ENCODE measurements at regions not wholly inside any gene's neighbourhood (a gene's known extent, or its start where the extent isn't known, plus 50 kb on each side); places are given as distances from the start of the nearest gene placed in this dataset.

DNA sequence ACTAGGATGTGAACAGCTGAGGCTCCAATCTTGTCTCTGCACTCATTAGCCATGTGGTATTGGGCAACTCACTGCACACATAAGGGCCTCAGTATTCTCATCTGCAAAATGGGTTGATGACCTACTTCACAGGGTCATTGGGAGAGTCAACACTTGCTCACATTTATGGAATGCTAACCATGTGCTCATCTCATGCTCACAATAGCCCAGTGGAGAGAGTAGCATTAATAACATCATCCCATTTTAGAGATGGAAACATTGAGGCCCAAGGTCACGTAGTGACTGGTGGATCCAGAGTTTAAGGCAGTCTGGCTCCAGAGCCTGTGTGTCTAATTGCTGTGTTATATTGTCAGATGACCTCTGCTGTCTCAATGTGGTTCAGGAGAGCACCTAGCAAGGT lies 270.2 kb upstream of the SRRM4 start:
- TF ChIP-seq POLR2A (IDR thresholded peaks at IDR 0.05) (no peak), CTCF (IDR thresholded peaks at IDR 0.05) (no peak), POLR2AphosphoS5 (IDR thresholded peaks at IDR 0.05) (no peak), EP300 (IDR thresholded peaks at IDR 0.05) (no peak)
